AG04450 (cell line): ENCODE measurements at regions not wholly inside any gene's neighbourhood (a gene's known extent, or its start where the extent isn't known, plus 50 kb on each side); places are given as distances from the start of the nearest gene placed in this dataset.

Source experiments
- CTCF ChIA-PET: fragments of 300-600, 350-600 bp; formaldehyde crosslinking; extraction: SDS; loops from one replicate; lab custom pipeline; 2022; ENCODE audit warnings: antibody characterized with exemption, inconsistent platforms; lab: Charles Lee
- POLR2A ChIA-PET: fragments of 350-600 bp; formaldehyde crosslinking; extraction: SDS; loops from one replicate; lab custom pipeline; 2021; ENCODE audit warnings: antibody characterized with exemption, inconsistent platforms; lab: Yijun Ruan, JAX
- DNase-seq: peaks from one replicate; pipeline ENCODE4 v3.0.0-alpha.2; 2011; ENCODE audit warnings: low read depth, low spot score
- H3K27ac ChIP-seq: one replicate; pipeline ENCODE4 v1.5.1; 2012; ENCODE audit warnings: low read depth, low read length, control low read depth
- H3K27me3 ChIP-seq: one replicate; pipeline ENCODE4 v1.6.0; 2012; ENCODE audit warnings: low read length; ENCODE audit not compliant: control insufficient read depth, insufficient read depth
- H3K4me3 ChIP-seq: 2 replicates; pipeline ENCODE4 v1.5.1; 2011; ENCODE audit warnings: mild to moderate bottlenecking, low read depth, low read length, control low read depth
- H3K9me3 ChIP-seq: 2 replicates; pipeline ENCODE4 v1.5.1; 2012; ENCODE audit warnings: low read length; ENCODE audit not compliant: control insufficient read depth, insufficient read depth
- TF ChIP-seq, protein P1 (sequence below): IDR thresholded peaks from 2 replicates; pipeline ENCODE4 v1.5.1; 2011; ENCODE audit warnings: low read depth, low read length, control low read depth, inconsistent platforms

DNA sequence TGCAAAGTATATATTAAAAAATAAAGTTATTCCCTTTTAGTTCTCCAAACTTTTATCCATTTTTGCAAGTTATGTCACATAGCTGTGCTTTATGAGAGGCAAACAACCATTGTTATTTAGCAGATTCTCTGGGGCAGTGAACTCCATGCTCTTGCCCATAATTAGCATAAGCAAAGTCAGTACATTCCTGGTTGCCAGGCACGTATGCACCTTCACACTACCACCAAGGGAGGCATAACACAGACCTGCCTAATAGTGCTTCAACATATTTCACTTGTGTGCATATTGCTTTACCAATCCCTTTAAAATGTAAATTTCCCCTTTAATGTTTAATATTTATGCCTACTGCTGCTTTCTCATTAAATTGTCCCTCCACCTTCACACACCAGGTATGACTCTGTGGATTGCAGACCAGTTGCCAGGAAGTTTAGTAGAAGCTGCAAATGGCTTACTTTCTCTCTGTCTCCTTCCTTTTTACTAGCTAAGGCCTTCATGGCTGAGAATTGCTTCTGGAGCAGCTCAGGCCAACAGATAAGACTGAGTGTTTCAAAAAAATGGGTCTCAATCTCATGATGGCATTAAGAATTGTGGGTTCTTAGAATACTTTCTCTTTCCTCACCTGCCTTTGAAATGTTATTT is 388.2 kb downstream of the PRR16 start:
- ChIA-PET CTCF (no interaction called here), POLR2A (no interaction called here)
- Histone ChIP-seq H3K27ac (no peak overlapping the region), H3K9me3 (no peaks in the 10 kb centered on the region), H3K27me3 (no peaks in the 10 kb centered on the region), H3K4me3 (no peak overlapping the region)
- no peak for DNase-seq
- TF ChIP-seq, protein P1, sequence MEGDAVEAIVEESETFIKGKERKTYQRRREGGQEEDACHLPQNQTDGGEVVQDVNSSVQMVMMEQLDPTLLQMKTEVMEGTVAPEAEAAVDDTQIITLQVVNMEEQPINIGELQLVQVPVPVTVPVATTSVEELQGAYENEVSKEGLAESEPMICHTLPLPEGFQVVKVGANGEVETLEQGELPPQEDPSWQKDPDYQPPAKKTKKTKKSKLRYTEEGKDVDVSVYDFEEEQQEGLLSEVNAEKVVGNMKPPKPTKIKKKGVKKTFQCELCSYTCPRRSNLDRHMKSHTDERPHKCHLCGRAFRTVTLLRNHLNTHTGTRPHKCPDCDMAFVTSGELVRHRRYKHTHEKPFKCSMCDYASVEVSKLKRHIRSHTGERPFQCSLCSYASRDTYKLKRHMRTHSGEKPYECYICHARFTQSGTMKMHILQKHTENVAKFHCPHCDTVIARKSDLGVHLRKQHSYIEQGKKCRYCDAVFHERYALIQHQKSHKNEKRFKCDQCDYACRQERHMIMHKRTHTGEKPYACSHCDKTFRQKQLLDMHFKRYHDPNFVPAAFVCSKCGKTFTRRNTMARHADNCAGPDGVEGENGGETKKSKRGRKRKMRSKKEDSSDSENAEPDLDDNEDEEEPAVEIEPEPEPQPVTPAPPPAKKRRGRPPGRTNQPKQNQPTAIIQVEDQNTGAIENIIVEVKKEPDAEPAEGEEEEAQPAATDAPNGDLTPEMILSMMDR: no peak

DNA sequence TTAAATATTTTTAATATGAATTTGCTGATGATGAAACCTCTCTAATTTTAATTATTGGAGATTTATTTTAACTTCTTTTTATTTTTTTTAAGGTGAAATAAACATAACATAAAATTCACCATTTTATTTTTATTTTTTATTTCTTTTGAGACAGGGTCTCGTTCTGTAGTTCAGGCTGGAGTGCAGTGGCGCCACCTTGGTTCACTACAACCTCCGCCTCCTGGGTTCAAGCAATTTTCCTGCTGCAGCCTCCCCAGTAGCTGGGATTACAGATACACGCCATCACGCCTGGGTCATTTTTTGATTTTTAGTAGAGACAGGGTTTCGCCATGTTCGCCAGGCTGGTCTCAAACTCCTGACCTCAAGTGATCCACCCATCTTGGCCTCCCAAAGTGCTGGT is 402.9 kb downstream of the PRR16 start:
- no peak for DNase-seq
- Histone ChIP-seq H3K9me3 (no peaks in the 10 kb centered on the region), H3K27ac (no peak overlapping the region), H3K27me3 (no peaks in the 10 kb centered on the region), H3K4me3 (no peak overlapping the region)
- TF ChIP-seq, protein P1: no peak
- POLR2A ChIA-PET: no interaction called here
- CTCF ChIA-PET: no interaction called here

DNA sequence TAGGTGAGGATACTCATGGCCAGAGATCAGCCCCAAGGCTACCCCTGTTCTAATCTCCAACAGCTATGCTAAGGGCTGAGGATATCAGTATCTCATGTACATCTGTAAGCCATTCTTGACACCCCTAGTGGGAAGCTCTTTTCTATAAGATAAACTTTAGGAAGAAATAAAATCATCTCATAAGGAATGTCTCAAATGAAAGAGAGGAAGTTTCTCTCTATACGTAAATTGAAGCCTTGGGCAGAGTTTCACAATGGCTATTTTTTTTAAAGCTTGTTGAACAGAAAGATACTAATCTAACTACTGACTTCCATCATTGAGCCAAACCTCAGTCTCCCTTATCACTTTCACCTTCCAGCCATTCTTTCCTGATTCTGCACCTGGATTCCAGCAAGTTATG is 405.7 kb downstream of the PRR16 start:
- TF ChIP-seq, protein P1: no peak
- H3K27me3 ChIP-seq: no peaks in the 10 kb centered on the region
- H3K9me3 ChIP-seq: no peaks in the 10 kb centered on the region
- ChIA-PET POLR2A (no interaction called here), CTCF (no interaction called here)
- no peak overlapping the region for H3K27ac ChIP-seq
- DNase-seq: no peak
- H3K4me3 ChIP-seq: no peak overlapping the region

DNA sequence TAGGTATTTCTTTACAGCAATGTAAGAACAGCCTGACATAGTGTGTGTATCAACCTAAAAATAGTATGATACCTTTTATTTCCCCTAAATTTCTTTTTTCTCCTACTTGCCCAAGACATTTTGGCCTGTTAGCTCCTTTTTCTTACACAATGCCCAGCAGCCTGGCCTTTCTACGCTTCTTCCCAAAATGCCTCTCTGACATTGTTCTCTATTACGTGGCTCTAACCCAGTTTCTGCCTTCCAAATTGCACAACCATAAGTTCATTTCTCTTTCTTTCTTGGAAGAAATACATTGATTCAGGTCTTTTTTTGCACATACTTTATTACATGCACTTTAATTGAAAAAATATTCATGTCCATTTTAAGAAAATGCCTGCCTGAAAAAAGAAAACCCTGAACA is 408.2 kb downstream of the PRR16 start:
- TF ChIP-seq, protein P1: no peak
- POLR2A ChIA-PET: interaction anchor here (0.6 kb wide), 1 partner anchor 10 kb away, joined by 9 read pairs; no protein-coding TSS in a partner anchor
- no peaks in the 10 kb centered on the region for H3K27me3 ChIP-seq
- no peaks in the 10 kb centered on the region for H3K9me3 ChIP-seq
- no peak for DNase-seq
- CTCF ChIA-PET: no interaction called here
- H3K4me3 ChIP-seq: no peak overlapping the region
- H3K27ac ChIP-seq: no peak overlapping the region

DNA sequence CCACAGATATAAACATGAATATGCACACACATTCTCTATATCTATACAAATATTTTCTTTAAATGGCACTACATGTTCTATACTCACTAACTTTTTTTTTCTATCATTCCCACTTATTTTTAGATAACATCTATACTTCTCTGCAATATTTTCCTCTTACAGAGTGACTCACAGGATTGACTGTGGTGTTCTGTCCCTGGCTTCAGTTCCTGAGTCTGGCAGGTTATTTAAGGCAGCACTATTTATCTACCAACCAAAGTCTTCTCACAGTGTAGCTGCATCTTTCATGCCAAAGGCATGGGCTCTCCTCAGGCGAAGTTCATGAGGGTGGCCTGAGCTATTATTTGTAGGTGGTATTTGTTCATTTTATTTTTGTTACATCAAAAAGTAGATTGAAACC is 409.0 kb downstream of the PRR16 start:
- CTCF ChIA-PET: no interaction called here
- POLR2A ChIA-PET: no interaction called here
- H3K4me3 ChIP-seq: no peak overlapping the region
- H3K27ac ChIP-seq: no peak overlapping the region
- no peaks in the 10 kb centered on the region for H3K27me3 ChIP-seq
- DNase-seq: no peak
- TF ChIP-seq, protein P1: no peak
- H3K9me3 ChIP-seq: no peaks in the 10 kb centered on the region
